Trophoblast cell (in vitro differentiated cells and primary cell): ENCODE measurements at regions not wholly inside any gene's neighbourhood (a gene's known extent, or its start where the extent isn't known, plus 50 kb on each side); places are given as distances from the start of the nearest gene placed in this dataset.

ENCODE experiments used
- DNase-seq, 2 donors: peaks; one replicate each; pipeline ENCODE4 v3.0.0-alpha.2; 2016
- H2AFZ ChIP-seq: 2 replicates; pipeline ENCODE4 v1.6.1; 2013; ENCODE audit warnings: low read length, moderate library complexity, mild to moderate bottlenecking; ENCODE audit not compliant: insufficient read depth, poor library complexity
- H2AK5ac ChIP-seq: 2 replicates; pipeline ENCODE4 v1.6.1; 2013; ENCODE audit warnings: mild to moderate bottlenecking, low read length
- H2BK120ac ChIP-seq: 2 replicates; pipeline ENCODE4 v1.6.1; 2013; ENCODE audit warnings: low read length, mild to moderate bottlenecking, moderate library complexity; ENCODE audit not compliant: insufficient read depth, poor library complexity
- H2BK12ac ChIP-seq: 2 replicates; pipeline ENCODE4 v1.6.1; 2013; ENCODE audit warnings: mild to moderate bottlenecking, low read length, moderate library complexity
- H2BK5ac ChIP-seq: 2 replicates; pipeline ENCODE4 v1.6.1; 2013; ENCODE audit warnings: low read length, low read depth, moderate library complexity, mild to moderate bottlenecking; ENCODE audit not compliant: poor library complexity
- H3K14ac ChIP-seq: 2 replicates; pipeline ENCODE4 v1.6.1; 2013; ENCODE audit warnings: mild to moderate bottlenecking, low read length
- H3K18ac ChIP-seq: 2 replicates; pipeline ENCODE4 v1.6.1; 2013; ENCODE audit warnings: mild to moderate bottlenecking, low read length
- H3K23ac ChIP-seq: 2 replicates; pipeline ENCODE4 v1.6.1; 2013; ENCODE audit warnings: low read length
- H3K27ac ChIP-seq: 2 replicates; pipeline ENCODE4 v1.5.1; 2013; ENCODE audit warnings: low read depth, mild to moderate bottlenecking, inconsistent platforms, low read length, moderate library complexity
- H3K27me3 ChIP-seq: 2 replicates; pipeline ENCODE4 v1.6.1; 2013; ENCODE audit warnings: inconsistent platforms, mild to moderate bottlenecking, low read length, moderate library complexity; ENCODE audit not compliant: insufficient read depth
- H3K36me3 ChIP-seq, 2 experiments: 1 replicate in 1 of 2; 2 replicates in 1 of 2; pipeline ENCODE4 v1.6.1; 2013; ENCODE audit warnings: low read length in 2 of 2, mild to moderate bottlenecking in 2 of 2, moderate library complexity in 1 of 2; ENCODE audit not compliant: insufficient read depth in 2 of 2, control insufficient read depth in 1 of 2
- H3K4ac ChIP-seq: 2 replicates; pipeline ENCODE4 v1.6.1; 2013; ENCODE audit warnings: low read depth, mild to moderate bottlenecking, low read length, moderate library complexity
- H3K4me1 ChIP-seq, 2 experiments: 1 replicate in 1 of 2; 2 replicates in 1 of 2; pipeline ENCODE4 v1.6.1; 2013; ENCODE audit warnings: low read length in 2 of 2, mild to moderate bottlenecking in 2 of 2, moderate library complexity in 1 of 2; ENCODE audit not compliant: insufficient read depth in 2 of 2, control insufficient read depth in 1 of 2
- H3K4me2 ChIP-seq: 2 replicates; pipeline ENCODE4 v1.6.1; 2013; ENCODE audit warnings: inconsistent platforms, mild to moderate bottlenecking, low read length, moderate library complexity
- H3K4me3 ChIP-seq: 2 replicates; pipeline ENCODE4 v1.5.1; 2013; ENCODE audit warnings: mild to moderate bottlenecking, low read depth, low read length, inconsistent platforms
- H3K79me1 ChIP-seq: one replicate; pipeline ENCODE4 v1.6.1; 2013; ENCODE audit warnings: low read length
- H3K79me2 ChIP-seq: 2 replicates; pipeline ENCODE4 v1.6.1; 2013; ENCODE audit warnings: low read length, mild to moderate bottlenecking; ENCODE audit not compliant: control insufficient read depth, insufficient read depth, poor library complexity
- H3K9ac ChIP-seq: 2 replicates; pipeline ENCODE4 v1.6.1; 2013; ENCODE audit warnings: mild to moderate bottlenecking, low read length
- H3K9me3 ChIP-seq: 2 replicates; pipeline ENCODE4 v1.6.1; 2013; ENCODE audit warnings: low read depth, mild to moderate bottlenecking, control low read depth, inconsistent platforms, low read length; ENCODE audit not compliant: insufficient read depth
- H4K12ac ChIP-seq: 2 replicates; pipeline ENCODE4 v1.6.1; 2013; ENCODE audit warnings: low read depth, mild to moderate bottlenecking, low read length, moderate library complexity
- H4K8ac ChIP-seq: 2 replicates; pipeline ENCODE4 v1.6.1; 2013; ENCODE audit warnings: low read depth, mild to moderate bottlenecking, low read length, moderate library complexity
- H4K91ac ChIP-seq: one replicate; pipeline ENCODE4 v1.6.1; 2013; ENCODE audit warnings: low read depth, mild to moderate bottlenecking, low read length, moderate library complexity
- WGBS: extraction: QIAGEN DNeasy Blood & Tissue Kit; methylation state at CpG from one replicate; pipeline ENCODE4 v1.1.7; 2013; ENCODE audit warnings: missing lambda C conversion rate; ENCODE audit not compliant: insufficient read length, insufficient coverage; ENCODE audit errors: extremely low coverage; 5-methylcytosine and 5-hydroxymethylcytosine counted together

DNA sequence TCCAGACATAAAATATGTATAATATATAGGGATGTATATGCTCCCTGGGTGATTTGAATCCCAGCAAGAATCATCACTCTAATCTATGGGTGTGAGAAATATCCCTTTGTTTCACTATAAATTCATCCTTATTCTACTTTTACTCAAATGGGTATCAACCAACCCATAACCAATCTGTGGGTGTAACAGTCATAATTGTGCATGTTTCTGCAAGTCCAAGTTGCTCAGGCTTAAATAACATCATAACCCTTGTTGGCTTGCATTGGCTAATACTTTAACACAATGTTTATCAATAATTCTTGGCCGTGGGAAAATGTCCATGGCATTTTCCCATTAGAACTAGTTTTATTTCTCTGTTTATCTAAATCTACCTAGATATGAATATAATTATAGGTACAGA, 530.5 kb upstream of the TLE4 start:
- Histone ChIP-seq H3K27ac (no peak overlapping the region), H3K4me2 (no peak overlapping the region), H3K9ac (no peak overlapping the region), H2BK120ac (no peak overlapping the region), H2AFZ (no peak overlapping the region), H3K27me3 (no peaks in the 10 kb centered on the region), H3K4ac (no peak overlapping the region), H3K18ac (no peak overlapping the region), H3K23ac (no peak overlapping the region), H2BK12ac (no peak overlapping the region), H3K36me3 (no peaks in the 10 kb centered on the region), H3K79me1 (no peaks in the 10 kb centered on the region), H2BK5ac (no peak overlapping the region), H3K79me2 (no peaks in the 10 kb centered on the region), H3K4me1 (no peaks in the 10 kb centered on the region), H4K8ac (no peak overlapping the region), H3K9me3 (no peaks in the 10 kb centered on the region), H4K91ac (no peak overlapping the region), H3K14ac (no peak overlapping the region), H3K4me3 (no peak overlapping the region), H4K12ac (no peak overlapping the region), H2AK5ac (no peak overlapping the region)
- WGBS = no CpG with 5 or more reads among the region's 1 CpG
- DNase-seq = no peak

DNA sequence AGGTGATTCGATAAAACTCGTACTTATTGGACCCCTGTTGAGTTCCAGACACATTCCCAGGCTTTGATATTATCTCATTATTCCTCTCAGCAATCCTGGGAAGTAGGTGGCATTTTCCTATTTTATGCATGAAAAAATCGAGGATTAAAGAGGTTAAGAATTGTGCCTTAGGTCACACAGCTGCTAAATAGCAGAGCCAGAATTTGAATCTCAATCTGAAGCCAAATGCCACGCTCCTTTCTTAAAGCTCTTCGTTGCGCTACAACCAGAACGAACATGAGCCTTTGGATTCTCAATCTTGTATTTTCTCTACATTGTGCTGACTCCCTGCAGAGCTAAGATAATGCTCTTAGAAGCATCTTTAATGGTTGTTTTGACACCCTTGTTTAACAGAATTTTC, 527.8 kb upstream of the TLE4 start:
- H3K9me3 ChIP-seq = no peaks in the 10 kb centered on the region
- DNase-seq = no peak
- no peaks in the 10 kb centered on the region for H3K36me3 ChIP-seq
- no peak overlapping the region for H4K8ac ChIP-seq
- WGBS = no CpG with 5 or more reads among the region's 7 CpGs
- no peak overlapping the region for H2AFZ ChIP-seq
- H3K18ac ChIP-seq = no peak overlapping the region
- H4K91ac ChIP-seq = no peak overlapping the region
- no peak overlapping the region for H3K23ac ChIP-seq
- H3K4me1 ChIP-seq = no peaks in the 10 kb centered on the region
- no peak overlapping the region for H3K4ac ChIP-seq
- H3K9ac ChIP-seq = no peak overlapping the region
- no peak overlapping the region for H2BK12ac ChIP-seq
- no peak overlapping the region for H2BK5ac ChIP-seq
- H3K14ac ChIP-seq = no peak overlapping the region
- no peaks in the 10 kb centered on the region for H3K27me3 ChIP-seq
- H2BK120ac ChIP-seq = no peak overlapping the region
- H4K12ac ChIP-seq = no peak overlapping the region
- H3K79me1 ChIP-seq = no peaks in the 10 kb centered on the region
- no peak overlapping the region for H3K4me2 ChIP-seq
- no peak overlapping the region for H3K27ac ChIP-seq
- no peaks in the 10 kb centered on the region for H3K79me2 ChIP-seq
- no peak overlapping the region for H2AK5ac ChIP-seq
- H3K4me3 ChIP-seq = no peak overlapping the region

DNA sequence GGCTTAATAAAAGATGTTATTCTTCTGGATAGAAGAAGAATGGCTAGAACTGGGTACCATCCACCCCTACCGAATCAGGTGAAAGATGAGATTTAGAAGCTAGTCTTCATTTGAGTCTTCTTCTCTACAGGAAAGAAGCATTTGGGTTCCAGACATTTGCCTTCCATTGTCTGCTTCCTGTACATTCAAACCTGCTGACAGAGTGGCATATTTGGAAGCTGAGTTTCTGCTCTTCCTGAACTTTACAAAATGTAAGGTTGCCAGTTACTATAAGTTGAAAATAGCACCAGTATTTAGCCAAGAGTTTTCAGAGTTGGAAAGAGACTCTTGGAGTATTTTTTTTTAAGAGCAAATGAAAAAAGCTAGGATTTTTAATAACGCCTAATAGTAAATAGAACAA, 525.4 kb upstream of the TLE4 start:
- H2AK5ac ChIP-seq = no peak overlapping the region
- WGBS = no CpG with 5 or more reads among the region's 2 CpGs
- H3K14ac ChIP-seq = no peak overlapping the region
- no peaks in the 10 kb centered on the region for H3K79me2 ChIP-seq
- no peak overlapping the region for H3K18ac ChIP-seq
- no peaks in the 10 kb centered on the region for H3K9me3 ChIP-seq
- no peaks in the 10 kb centered on the region for H3K4me1 ChIP-seq
- no peak overlapping the region for H2BK5ac ChIP-seq
- H3K79me1 ChIP-seq = no peaks in the 10 kb centered on the region
- H3K4me2 ChIP-seq = no peak overlapping the region
- no peak overlapping the region for H2AFZ ChIP-seq
- H2BK120ac ChIP-seq = no peak overlapping the region
- H4K91ac ChIP-seq = no peak overlapping the region
- no peak overlapping the region for H2BK12ac ChIP-seq
- H3K27ac ChIP-seq = no peak overlapping the region
- H3K23ac ChIP-seq = no peak overlapping the region
- H3K4ac ChIP-seq = no peak overlapping the region
- no peak overlapping the region for H3K9ac ChIP-seq
- DNase-seq = no peak
- no peak overlapping the region for H3K4me3 ChIP-seq
- no peaks in the 10 kb centered on the region for H3K27me3 ChIP-seq
- H4K12ac ChIP-seq = no peak overlapping the region
- H4K8ac ChIP-seq = no peak overlapping the region
- H3K36me3 ChIP-seq = no peaks in the 10 kb centered on the region

DNA sequence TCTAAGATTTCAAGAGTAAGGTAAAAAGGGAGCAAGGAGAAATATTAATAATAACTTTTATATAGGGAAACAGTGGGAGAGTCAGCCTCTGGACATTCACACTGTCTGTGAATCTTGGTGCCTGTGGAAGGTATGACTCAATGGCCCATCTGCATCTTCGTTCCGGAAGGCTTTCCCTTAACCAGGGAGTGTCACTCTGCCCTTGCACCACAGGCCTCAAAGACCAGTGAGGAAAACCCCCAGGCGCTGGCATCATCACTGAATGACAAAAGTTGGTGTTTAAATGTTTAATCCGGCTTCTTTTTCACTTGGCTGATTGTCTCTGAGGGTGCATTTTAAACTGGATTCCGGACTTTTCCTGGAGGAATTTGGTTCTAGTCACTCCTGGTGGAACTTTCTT, 522.4 kb upstream of the TLE4 start:
- H3K4me1 ChIP-seq = no peaks in the 10 kb centered on the region
- no peak for DNase-seq
- no peak overlapping the region for H3K9ac ChIP-seq
- no peak overlapping the region for H2AK5ac ChIP-seq
- no peak overlapping the region for H4K12ac ChIP-seq
- no peak overlapping the region for H3K4me3 ChIP-seq
- H3K27me3 ChIP-seq = no peaks in the 10 kb centered on the region
- no peak overlapping the region for H3K18ac ChIP-seq
- no CpG with 5 or more reads among the region's 5 CpGs for WGBS
- H3K9me3 ChIP-seq = no peaks in the 10 kb centered on the region
- H3K79me1 ChIP-seq = no peaks in the 10 kb centered on the region
- no peak overlapping the region for H3K4me2 ChIP-seq
- no peak overlapping the region for H2BK5ac ChIP-seq
- no peaks in the 10 kb centered on the region for H3K79me2 ChIP-seq
- H2BK120ac ChIP-seq = no peak overlapping the region
- no peak overlapping the region for H3K14ac ChIP-seq
- no peak overlapping the region for H4K91ac ChIP-seq
- no peak overlapping the region for H2BK12ac ChIP-seq
- H3K23ac ChIP-seq = no peak overlapping the region
- H3K4ac ChIP-seq = no peak overlapping the region
- H3K27ac ChIP-seq = no peak overlapping the region
- H3K36me3 ChIP-seq = no peaks in the 10 kb centered on the region
- no peak overlapping the region for H4K8ac ChIP-seq
- H2AFZ ChIP-seq = no peak overlapping the region
